GM21786 (cell line): ENCODE measurements at regions not wholly inside any gene's neighbourhood (a gene's known extent, or its start where the extent isn't known, plus 50 kb on each side); places are given as distances from the start of the nearest gene placed in this dataset.

Experiments used
- ATAC-seq: cut with Tn5 transposase; IDR thresholded peaks from one replicate; pipeline ENCODE4 v1.9.1; 2021; ENCODE audit not compliant: unreplicated experiment

- ATAC-seq = no peak
Measured at GRCh38 chr1:81409262-81409661, 391.5 kb upstream of the ADGRL2 start.

GRCh38 chr1:81408419-81408818, 392.3 kb upstream of the ADGRL2 start:
- ATAC-seq = no peak

GRCh38 chr1:81407000-81407821, 393.5 kb upstream of the ADGRL2 start:
- ATAC-seq = no peak

GRCh38 chr1:81406292-81406999, 394.3 kb upstream of the ADGRL2 start:
- ATAC-seq = no peak

GRCh38 chr1:81398041-81398440, 402.7 kb upstream of the ADGRL2 start:
- ATAC-seq = no peak

- ATAC-seq = no peak
Measured at GRCh38 chr1:81392526-81393226, 408.1 kb upstream of the ADGRL2 start.

GRCh38 chr1:81391125-81391828, 409.5 kb upstream of the ADGRL2 start:
- ATAC-seq = no peak

GRCh38 chr1:81388435-81388834, 412.3 kb upstream of the ADGRL2 start:
- ATAC-seq = no peak

- ATAC-seq = peak; percentile 63
Measured at GRCh38 chr1:81387446-81387845, 413.3 kb upstream of the ADGRL2 start.

GRCh38 chr1:81382561-81382960, 418.2 kb upstream of the ADGRL2 start:
- ATAC-seq = no peak

GRCh38 chr1:81381881-81382280, 418.9 kb upstream of the ADGRL2 start:
- no peak for ATAC-seq

GRCh38 chr1:81380436-81380835, 420.3 kb upstream of the ADGRL2 start:
- ATAC-seq = no peak

- ATAC-seq = no peak
Measured at GRCh38 chr1:81379430-81379829, 421.3 kb upstream of the ADGRL2 start.

GRCh38 chr1:81377406-81377805, 423.3 kb upstream of the ADGRL2 start:
- no peak for ATAC-seq

GRCh38 chr1:81375884-81376548, 424.7 kb upstream of the ADGRL2 start:
- no peak for ATAC-seq

GRCh38 chr1:81374481-81374880, 426.3 kb upstream of the ADGRL2 start:
- ATAC-seq = no peak

- ATAC-seq = no peak
Measured at GRCh38 chr1:81371864-81372263, 428.9 kb upstream of the ADGRL2 start.

GRCh38 chr1:81369833-81370232, 430.9 kb upstream of the ADGRL2 start:
- no peak for ATAC-seq

- ATAC-seq = no peak
Measured at GRCh38 chr1:81366173-81366572, 434.6 kb upstream of the ADGRL2 start.

GRCh38 chr1:81364088-81364487, 436.6 kb upstream of the ADGRL2 start:
- no peak for ATAC-seq

- no peak for ATAC-seq
Measured at GRCh38 chr1:81358151-81358550, 442.6 kb upstream of the ADGRL2 start.
